Endothelial cell (in vitro differentiated cells): ENCODE measurements at regions not wholly inside any gene's neighbourhood (a gene's known extent, or its start where the extent isn't known, plus 50 kb on each side); places are given as distances from the start of the nearest gene placed in this dataset.

Experiments used
- DNase-seq: peaks from one replicate; pipeline ENCODE4 v3.0.0; 2021; ENCODE audit warnings: low spot score
- H3K27ac Mint-ChIP-seq: one replicate; pipeline ENCODE4 v1.8.0; 2021; ENCODE audit warnings: mixed read lengths, inconsistent platforms; ENCODE audit not compliant: unreplicated experiment
- H3K27me3 Mint-ChIP-seq: one replicate; pipeline ENCODE4 v1.8.0; 2021; ENCODE audit warnings: mild to moderate bottlenecking, moderate library complexity, mixed read lengths, inconsistent platforms; ENCODE audit not compliant: unreplicated experiment
- H3K36me3 Mint-ChIP-seq: one replicate; pipeline ENCODE4 v1.8.0; 2021; ENCODE audit warnings: mild to moderate bottlenecking, low read depth, mixed read lengths, inconsistent platforms; ENCODE audit not compliant: unreplicated experiment
- H3K4me1 Mint-ChIP-seq: one replicate; pipeline ENCODE4 v1.8.0; 2021; ENCODE audit warnings: mild to moderate bottlenecking, mixed read lengths, inconsistent platforms; ENCODE audit not compliant: unreplicated experiment
- H3K4me3 Mint-ChIP-seq: one replicate; pipeline ENCODE4 v1.8.0; 2021; ENCODE audit warnings: mild to moderate bottlenecking, mixed read lengths, inconsistent platforms; ENCODE audit not compliant: unreplicated experiment
- H3K9me3 Mint-ChIP-seq: one replicate; pipeline ENCODE4 v1.8.0; 2021; ENCODE audit warnings: mixed read lengths, inconsistent platforms; ENCODE audit not compliant: unreplicated experiment
- CTCF ChIP-seq: fragments of 200-600 bp; sonication (generic); IDR thresholded peaks from one replicate; pipeline ENCODE4 v1.5.0; 2021; ENCODE audit warnings: antibody characterized with exemption; ENCODE audit not compliant: unreplicated experiment

- H3K4me3 Mint-ChIP-seq, result no peak overlapping the region
- H3K36me3 Mint-ChIP-seq, result no peaks in the 10 kb centered on the region
- no peak overlapping the region for H3K27ac Mint-ChIP-seq
- no peaks in the 10 kb centered on the region for H3K4me1 Mint-ChIP-seq
- TF ChIP-seq CTCF, result no peak
- H3K9me3 Mint-ChIP-seq, result peaks cover 32% of the 10 kb centered on the region
- DNase-seq, result no peak
- peaks cover 5% of the 10 kb centered on the region for H3K27me3 Mint-ChIP-seq
Measured at GRCh38 chr12:34600592-34601462, 578.5 kb downstream of the ALG10 start.

- Mint-ChIP-seq H3K4me1 (no peaks in the 10 kb centered on the region), H3K4me3 (no peak overlapping the region), H3K27me3 (peaks cover 5% of the 10 kb centered on the region), H3K9me3 (peaks cover 32% of the 10 kb centered on the region), H3K27ac (no peak overlapping the region), H3K36me3 (peaks cover 3% of the 10 kb centered on the region)
- TF ChIP-seq CTCF, result no peak
- no peak for DNase-seq
Measured at GRCh38 chr12:34601689-34602088, 579.4 kb downstream of the ALG10 start.

DNA sequence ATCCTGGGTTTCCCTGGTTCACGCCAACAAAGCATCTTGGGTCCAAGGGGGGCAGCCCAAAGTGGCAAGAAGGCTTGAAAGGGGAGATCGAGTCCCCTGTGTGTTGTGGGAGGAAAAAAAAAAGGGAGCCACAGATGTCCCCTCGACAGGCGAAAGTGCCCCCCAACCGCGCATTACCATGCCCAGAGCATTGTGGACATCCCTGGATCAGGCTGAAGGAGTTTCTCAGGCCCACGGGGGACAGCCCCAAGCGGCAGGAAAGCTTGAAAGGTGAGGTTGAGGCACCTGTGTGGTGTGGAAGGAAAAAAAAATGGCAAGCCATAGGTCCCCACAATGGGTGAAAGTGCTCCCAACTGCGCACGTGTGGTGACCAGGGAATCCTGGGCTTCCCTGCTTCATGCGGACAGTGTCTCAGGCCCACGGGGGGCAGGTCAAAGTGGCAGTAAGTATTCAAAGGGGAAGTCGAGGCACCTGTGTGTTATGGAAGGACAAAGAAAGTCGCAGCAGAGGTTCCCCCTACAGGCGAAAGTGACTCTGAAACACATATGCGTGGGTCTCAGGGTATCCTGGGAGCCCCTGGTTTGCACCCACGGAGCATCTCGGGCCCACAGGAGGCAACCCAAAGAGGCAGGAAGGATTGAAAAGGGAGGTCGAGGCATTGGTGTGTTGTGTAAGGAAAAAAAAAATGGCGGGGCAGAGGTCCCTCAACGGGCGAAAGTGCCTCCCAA, 580.1 kb downstream of the ALG10 start:
- no peak for TF ChIP-seq CTCF
- H3K27me3 Mint-ChIP-seq, result peaks cover 5% of the 10 kb centered on the region
- H3K36me3 Mint-ChIP-seq, result peaks cover 3% of the 10 kb centered on the region
- DNase-seq, result no peak
- H3K4me3 Mint-ChIP-seq, result no peak overlapping the region
- H3K27ac Mint-ChIP-seq, result no peak overlapping the region
- H3K9me3 Mint-ChIP-seq, result peaks cover 32% of the 10 kb centered on the region
- H3K4me1 Mint-ChIP-seq, result no peaks in the 10 kb centered on the region

DNA sequence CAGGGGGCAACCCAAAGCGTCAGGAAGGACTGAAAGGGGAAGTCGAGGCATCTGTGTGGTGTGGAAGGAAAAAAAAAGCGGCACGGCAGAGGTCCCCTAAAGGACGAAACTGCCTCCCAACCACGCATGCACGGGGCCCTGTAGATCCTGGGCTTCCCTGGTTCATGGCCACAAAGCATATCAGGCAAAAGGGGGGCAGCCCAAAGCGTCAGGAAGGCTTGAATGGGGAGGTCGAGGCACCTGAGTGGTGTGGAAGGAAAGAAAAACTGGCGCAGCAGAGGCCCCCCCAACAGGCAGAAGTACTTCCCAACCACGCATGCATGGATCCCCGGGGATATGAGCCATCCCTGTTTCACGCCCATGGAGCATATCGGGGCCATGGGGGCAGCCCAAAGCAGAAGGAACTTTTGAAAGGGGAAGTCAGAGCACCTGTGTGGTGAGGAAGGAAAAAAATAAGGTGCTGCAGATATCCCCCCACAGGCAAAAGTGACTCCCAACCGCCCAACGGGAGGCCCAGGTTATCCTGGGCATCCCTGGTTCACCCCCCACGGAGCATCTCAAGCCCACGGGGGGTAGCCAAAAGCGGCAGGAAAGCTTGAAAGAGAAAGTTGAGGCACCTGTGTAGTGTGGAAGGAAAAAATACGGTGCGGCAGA, 581.2 kb downstream of the ALG10 start:
- no peak for DNase-seq
- Mint-ChIP-seq H3K27me3 (peaks cover 5% of the 10 kb centered on the region), H3K4me3 (no peak overlapping the region), H3K27ac (no peak overlapping the region), H3K36me3 (peaks cover 3% of the 10 kb centered on the region), H3K4me1 (no peaks in the 10 kb centered on the region), H3K9me3 (peaks cover 32% of the 10 kb centered on the region)
- TF ChIP-seq CTCF, result no peak
